SU-DHL-6 (cell line): ENCODE measurements at regions not wholly inside any gene's neighbourhood (a gene's known extent, or its start where the extent isn't known, plus 50 kb on each side); places are given as distances from the start of the nearest gene placed in this dataset.

Source experiments
- H2AFZ ChIP-seq: fragments of 200-600 bp; sonication (generic); 2 replicates; pipeline ENCODE4 v1.6.1; 2014; ENCODE audit warnings: low read depth, mild to moderate bottlenecking, moderate library complexity, mixed read lengths, antibody characterized with exemption, low read length; ENCODE audit not compliant: severe bottlenecking
- H3F3A ChIP-seq: fragments of 200-600 bp; shearing (Covaris generic); 2 replicates; pipeline ENCODE4 v1.6.0; 2016; ENCODE audit warnings: antibody characterized with exemption, mild to moderate bottlenecking; ENCODE audit not compliant: insufficient read depth
- H3K27ac ChIP-seq: fragments of 200-600 bp; sonication (generic); 2 replicates; pipeline ENCODE4 v1.5.1; 2016; ENCODE audit warnings: low read depth, mild to moderate bottlenecking, low read length, moderate library complexity, mixed read lengths
- H3K27me3 ChIP-seq: fragments of 200-600 bp; sonication (generic), shearing (Covaris generic); 2 replicates; pipeline ENCODE4 v1.6.0; 2014; ENCODE audit warnings: mild to moderate bottlenecking, low read length
- H3K36me3 ChIP-seq: fragments of 200-600 bp; sonication (generic); 2 replicates; pipeline ENCODE4 v1.6.1; 2014; ENCODE audit warnings: mild to moderate bottlenecking, low read length, mixed read lengths
- H3K4me2 ChIP-seq: fragments of 300-600, 200-600 bp; shearing (Covaris generic), sonication (generic); 2 replicates; pipeline ENCODE4 v1.6.0; 2014; ENCODE audit warnings: low read length, low read depth, mild to moderate bottlenecking; ENCODE audit not compliant: poor library complexity, severe bottlenecking
- H3K4me3 ChIP-seq: fragments of 200-600 bp; sonication (generic); 2 replicates; pipeline ENCODE4 v1.5.1; 2014; ENCODE audit warnings: antibody characterized with exemption, low read length, mild to moderate bottlenecking, mixed read lengths; ENCODE audit not compliant: insufficient read depth, poor library complexity, severe bottlenecking
- H3K79me2 ChIP-seq: fragments of 200-600 bp; sonication (generic); 2 replicates; pipeline ENCODE4 v1.6.1; 2014; ENCODE audit warnings: mild to moderate bottlenecking, low read length, moderate library complexity; ENCODE audit not compliant: insufficient read depth
- H3K9ac ChIP-seq: fragments of 200-600 bp; sonication (generic); 2 replicates; pipeline ENCODE4 v1.7.0; 2014; ENCODE audit warnings: mild to moderate bottlenecking, low read length
- H3K9me2 ChIP-seq: fragments of 200-600 bp; sonication (generic); replicated peaks from 2 replicates; pipeline ENCODE4 v1.6.1; 2014; ENCODE audit warnings: low read length; ENCODE audit not compliant: insufficient read depth
- H3K9me3 ChIP-seq: fragments of 200-600 bp; sonication (generic); 2 replicates; pipeline ENCODE4 v1.6.1; 2014; ENCODE audit warnings: low read length, mixed read lengths; ENCODE audit not compliant: insufficient read depth
- H4K20me1 ChIP-seq: fragments of 200-600 bp; sonication (generic); 2 replicates; pipeline ENCODE4 v1.6.1; 2014; ENCODE audit warnings: low read depth, mild to moderate bottlenecking, antibody characterized with exemption, low read length, moderate library complexity, mixed read lengths
- CTCF ChIP-seq: fragments of 200-600 bp; sonication (generic); IDR thresholded peaks from one replicate; pipeline ENCODE4 v1.5.1; 2017; ENCODE audit warnings: antibody characterized with exemption, mild to moderate bottlenecking, low read length, moderate library complexity; ENCODE audit not compliant: insufficient read depth, poor library complexity, severe bottlenecking
- EZH2phosphoT487 ChIP-seq: fragments of 200-600 bp; sonication (generic), shearing (Covaris generic); conservative IDR thresholded peaks from 2 replicates; pipeline ENCODE4 v1.6.1; 2018; ENCODE audit warnings: mild to moderate bottlenecking, antibody characterized with exemption, low read length, moderate library complexity, mixed read lengths

- Histone ChIP-seq H3K9me2 (no peaks in the 10 kb centered on the region), H2AFZ (no peak overlapping the region), H3K4me3 (no peak overlapping the region), H3K9ac (no peak overlapping the region), H3K27ac (no peak overlapping the region), H4K20me1 (no peaks in the 10 kb centered on the region), H3K79me2 (no peaks in the 10 kb centered on the region), H3K36me3 (no peaks in the 10 kb centered on the region), H3K4me2 (no peak overlapping the region), H3F3A (no peaks in the 10 kb centered on the region), H3K9me3 (no peaks in the 10 kb centered on the region), H3K27me3 (no peaks in the 10 kb centered on the region)
- TF ChIP-seq EZH2phosphoT487 (no peak), CTCF (no peak)
Measured at GRCh38 chr4:138056541-138056940, 185.6 kb downstream of the SLC7A11 start.

- Histone ChIP-seq H3K27ac (no peak overlapping the region), H2AFZ (no peak overlapping the region), H3K79me2 (no peaks in the 10 kb centered on the region), H3K9me2 (no peaks in the 10 kb centered on the region), H3K27me3 (no peaks in the 10 kb centered on the region), H4K20me1 (no peaks in the 10 kb centered on the region), H3K9me3 (no peaks in the 10 kb centered on the region), H3F3A (no peaks in the 10 kb centered on the region), H3K36me3 (no peaks in the 10 kb centered on the region), H3K9ac (no peak overlapping the region), H3K4me2 (no peak overlapping the region), H3K4me3 (no peak overlapping the region)
- no peak for TF ChIP-seq EZH2phosphoT487
- no peak for TF ChIP-seq CTCF
Measured at GRCh38 chr4:138055890-138056289, 186.3 kb downstream of the SLC7A11 start.

- Histone ChIP-seq H4K20me1 (no peaks in the 10 kb centered on the region), H3K79me2 (no peaks in the 10 kb centered on the region), H3K4me2 (no peak overlapping the region), H3K27ac (no peak overlapping the region), H3K9ac (no peak overlapping the region), H3K27me3 (no peaks in the 10 kb centered on the region), H3F3A (no peaks in the 10 kb centered on the region), H2AFZ (no peak overlapping the region), H3K9me2 (no peaks in the 10 kb centered on the region), H3K4me3 (no peak overlapping the region), H3K9me3 (no peaks in the 10 kb centered on the region), H3K36me3 (no peaks in the 10 kb centered on the region)
- TF ChIP-seq EZH2phosphoT487 (no peak), CTCF (no peak)
Measured at GRCh38 chr4:138053641-138054301, 188.4 kb downstream of the SLC7A11 start.
